ENCODE measurements at regions not wholly inside any gene's neighbourhood (a gene's known extent, or its start where the extent isn't known, plus 50 kb on each side); places are given as distances from the start of the nearest gene placed in this dataset.

GRCh38 chr2:198697218-198697617, 760.5 kb downstream of the SATB2 start:
- TF ChIP-seq ZNF274 (IDR thresholded peaks at IDR 0.05; ENCODE audit: low read depth, low read length) (no peak), YY1 (IDR thresholded peaks at IDR 0.05; ENCODE audit: insufficient read depth, insufficient read length) (no peak), SUZ12 (IDR thresholded peaks at IDR 0.05; ENCODE audit: extremely low read depth, insufficient read depth, insufficient read length) (no peak)
